K562 (cell line): ENCODE measurements at regions not wholly inside any gene's neighbourhood (a gene's known extent, or its start where the extent isn't known, plus 50 kb on each side); places are given as distances from the start of the nearest gene placed in this dataset.

Source experiments
- ATAC-seq: fragments of 200-7000 bp; cut with Tn5 transposase; 3 replicates; pipeline ENCODE4 v1.9.1; 2020; ENCODE audit warnings: moderate library complexity
- BruUV-seq: library from RNA; stranded (reverse); fragments of 400-500 nt; replicated peaks from 2 replicates; lab custom pipeline; 2021; lab: Mats Ljungman, UMichigan
- CTCF ChIA-PET: fragments of 300-600 bp; formaldehyde crosslinking; extraction: SDS; loops from one replicate; lab custom pipeline; 2021; ENCODE audit warnings: low intra/inter-chr PET ratio; lab: Yijun Ruan, JAX
- POLR2A ChIA-PET: fragments of 300-600, 350-650 bp; sonication (Branson Sonifier 250); formaldehyde crosslinking; extraction: SDS; loops from one replicate; lab custom pipeline; 2021; ENCODE audit warnings: antibody characterized with exemption, inconsistent platforms; lab: Yijun Ruan, JAX
- DNase-seq, 4 experiments: peaks; one replicate each; pipeline versions ENCODE4 v3.0.0 to v3.0.0-alpha.2; 2011 to 2018; ENCODE audit warnings: low spot score in 3 of 4, mixed read lengths in 3 of 4; ENCODE audit errors: extremely low read depth in 1 of 4
- FAIRE-seq: peaks from 2 replicates; lab custom pipeline; 2011; peaks lifted over from hg19 to GRCh38; lab: Jason Lieb, UNC
- H2AFZ ChIP-seq: 2 replicates; pipeline ENCODE4 v1.6.0; 2011; ENCODE audit warnings: low read depth, low read length, control low read depth, inconsistent platforms
- H3K27ac ChIP-seq: fragments of 200-600 bp; 3 replicates; pipeline ENCODE4 v1.8.0; 2011; ENCODE audit warnings: low read depth, mild to moderate bottlenecking, control low read depth, inconsistent platforms, low read length, moderate library complexity, mixed read lengths; ENCODE audit errors: extremely low read depth
- H3K27me3 ChIP-seq, 2 experiments: fragments of 300-600 bp in 1 of 2; 2 replicates in 1 of 2; 3 replicates in 1 of 2; pipeline versions ENCODE4 v1.6.0 to v1.8.0; 2011; ENCODE audit warnings: inconsistent platforms in 2 of 2, low read length in 2 of 2, mild to moderate bottlenecking in 1 of 2, mixed read lengths in 1 of 2, moderate library complexity in 1 of 2; ENCODE audit not compliant: control insufficient read depth in 2 of 2, insufficient read depth in 2 of 2
- H3K36me3 ChIP-seq: fragments of 300-600 bp; 3 replicates; pipeline ENCODE4 v1.8.0; 2011; ENCODE audit warnings: mild to moderate bottlenecking, low read length, inconsistent platforms; ENCODE audit not compliant: control insufficient read depth, insufficient read depth
- H3K4me1 ChIP-seq, 2 experiments: fragments of 200-600 bp in 1 of 2; replicated peaks in 1 of 2; 2 replicates in 1 of 2; 3 replicates in 1 of 2; pipeline versions ENCODE4 v1.5.1 to v1.8.0; 2011; ENCODE audit warnings: inconsistent platforms in 2 of 2, low read length in 2 of 2, mild to moderate bottlenecking in 1 of 2, mixed read lengths in 1 of 2, moderate library complexity in 1 of 2; ENCODE audit not compliant: control insufficient read depth in 2 of 2, insufficient read depth in 2 of 2
- H3K4me2 ChIP-seq: 2 replicates; pipeline ENCODE4 v1.6.1; 2011; ENCODE audit warnings: low read length, control low read depth, inconsistent platforms, mixed read lengths; ENCODE audit not compliant: insufficient read depth
- H3K4me3 ChIP-seq: fragments of 200-600 bp; sonication (generic), shearing (Covaris generic); 2 replicates; pipeline ENCODE4 v1.5.1; 2016; ENCODE audit warnings: control low read depth, inconsistent platforms
- H3K79me2 ChIP-seq: fragments of 200-600 bp; 3 replicates; pipeline ENCODE4 v1.8.0; 2011; ENCODE audit warnings: low read length, inconsistent platforms; ENCODE audit not compliant: control insufficient read depth, insufficient read depth
- H3K9ac ChIP-seq, 2 experiments: 2 replicates each; pipeline versions ENCODE4 v1.6.0 to v1.6.1; 2011; ENCODE audit warnings: low read depth in 2 of 2, low read length in 2 of 2, control low read depth in 1 of 2, inconsistent platforms in 1 of 2, mild to moderate bottlenecking in 1 of 2, mixed read lengths in 1 of 2; ENCODE audit not compliant: insufficient read depth in 1 of 2
- H3K9me1 ChIP-seq: one replicate; pipeline ENCODE4 v1.6.0; 2011; ENCODE audit warnings: inconsistent platforms, mild to moderate bottlenecking, low read length, moderate library complexity; ENCODE audit not compliant: control insufficient read depth, insufficient read depth
- H3K9me3 ChIP-seq: replicated peaks from 2 replicates; pipeline ENCODE4 v1.5.1; 2011; ENCODE audit warnings: low read depth, low read length, inconsistent platforms; ENCODE audit not compliant: control insufficient read depth, insufficient read depth
- H4K20me1 ChIP-seq: replicated peaks from 2 replicates; pipeline ENCODE4 v1.6.1; 2011; ENCODE audit warnings: low read length, inconsistent platforms, mixed read lengths; ENCODE audit not compliant: control insufficient read depth, insufficient read depth
- BCL6 ChIP-seq: fragments of 250-450 bp; sonication (Bioruptor Pico); IDR thresholded peaks from 2 replicates; pipeline ENCODE4 v1.4.0; 2020
- BHLHE40 ChIP-seq: IDR thresholded peaks from 2 replicates; pipeline ENCODE4 v1.6.1; 2011; ENCODE audit warnings: low read length, improper control_type of control experiment
- CTBP1 ChIP-seq: fragments of 450-650 bp; IDR thresholded peaks from 2 replicates; pipeline ENCODE4 v1.6.1; 2016; ENCODE audit warnings: borderline replicate concordance
- GABPB1 ChIP-seq: sonication (generic); formaldehyde crosslinking; IDR thresholded peaks from 2 replicates; pipeline ENCODE4 v1.8.0; 2022; ENCODE audit warnings: mild to moderate bottlenecking, missing genetic modification reagents
- HSF4 ChIP-seq: fragments of 250-450 bp; sonication (Bioruptor Pico); IDR thresholded peaks from 2 replicates; pipeline ENCODE4 v2.1.2; 2022; ENCODE audit warnings: mild to moderate bottlenecking, moderate library complexity, borderline replicate concordance
- MAZ ChIP-seq, 2 experiments: fragments of 450-650 bp in 1 of 2; sonication (generic) in 1 of 2; formaldehyde crosslinking; IDR thresholded peaks in 1 of 2; conservative IDR thresholded peaks in 1 of 2; 2 replicates each; pipeline versions ENCODE4 v1.4.0 to v1.5.0; 2020; ENCODE audit warnings: mild to moderate bottlenecking in 1 of 2, missing genetic modification reagents in 1 of 2
- PHB2 ChIP-seq: fragments of 450-650 bp; IDR thresholded peaks from 2 replicates; pipeline ENCODE4 v1.6.1; 2017; ENCODE audit warnings: low read depth
- RAD51 ChIP-seq: fragments of 450-650 bp; IDR thresholded peaks from 2 replicates; pipeline ENCODE4 v1.7.1; 2016; ENCODE audit warnings: low read depth, mild to moderate bottlenecking, borderline replicate concordance
- SIRT6 ChIP-seq: IDR thresholded peaks from one replicate; pipeline ENCODE4 v1.6.1; 2012; ENCODE audit warnings: low read depth, mild to moderate bottlenecking, control low read depth, inconsistent platforms, low read length, moderate library complexity
- ZBTB1 ChIP-seq: sonication (generic); formaldehyde crosslinking; IDR thresholded peaks from 2 replicates; pipeline ENCODE4 v1.8.1; 2023; ENCODE audit warnings: missing genetic modification reagents, low read depth, mild to moderate bottlenecking, borderline replicate concordance
- ZNF143 ChIP-seq: sonication (generic); formaldehyde crosslinking; IDR thresholded peaks from 2 replicates; pipeline ENCODE4 v1.9.0; 2022; ENCODE audit warnings: mild to moderate bottlenecking, missing genetic modification reagents
- ZNF589 ChIP-seq: fragments of 200-800 bp; sonication (Bioruptor generic); IDR thresholded peaks from 2 replicates; pipeline ENCODE4 v1.6.1; 2016; ENCODE audit warnings: low read depth, missing genetic modification characterization, missing compliant biosample characterization
- WGBS: fragments of 100-300 bp; shearing (Covaris generic); methylation state at CpG from one replicate; pipeline ENCODE4 v1.1.6; 2016; ENCODE audit warnings: low coverage, mixed read lengths; ENCODE audit not compliant: insufficient coverage; ENCODE audit errors: missing lambda C conversion rate; 5-methylcytosine and 5-hydroxymethylcytosine counted together
- in situ Hi-C: fragments of 300-500 bp; cut with MboI; formaldehyde crosslinking; loops from 4 replicates; pipeline ENCODE4 v1.15.0; 2018; ENCODE audit warnings: inconsistent platforms, mixed read lengths
- intact Hi-C: fragments of 100-400 bp; cut with micrococcal nuclease; formaldehyde crosslinking; loops from 2 replicates; pipeline ENCODE4 v1.14.2; 2022
- TF ChIP-seq, protein P1 (sequence below): fragments of 450-650 bp; formaldehyde crosslinking; IDR thresholded peaks from 2 replicates; pipeline ENCODE4 v1.4.0; 2020; ENCODE audit warnings: mild to moderate bottlenecking, moderate library complexity
- TF ChIP-seq, protein P2 (sequence below): fragments of 450-650 bp; IDR thresholded peaks from 2 replicates; pipeline ENCODE4 v1.7.1; 2018; ENCODE audit warnings: mild to moderate bottlenecking, low read depth; ENCODE audit not compliant: partially characterized antibody

DNA sequence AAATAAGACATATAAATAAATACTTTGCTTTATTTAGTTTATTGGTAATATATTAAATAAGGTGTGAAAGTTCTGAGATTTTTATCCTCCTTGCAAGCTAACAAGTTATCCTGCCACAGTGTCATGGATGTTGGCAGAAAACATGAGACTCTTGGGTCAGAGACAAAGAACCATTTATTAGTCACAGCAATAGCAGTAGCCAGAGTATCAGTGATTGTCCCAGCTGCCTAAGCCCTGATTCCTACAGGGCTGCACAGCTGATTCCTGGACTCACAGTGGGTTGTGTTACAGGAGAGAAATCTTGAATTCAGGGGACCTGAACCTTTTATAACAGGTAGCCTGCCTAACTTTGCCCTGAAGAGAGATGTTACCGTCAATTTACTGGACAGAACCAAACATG, 304.5 kb upstream of the ZNF608 start:
- Histone ChIP-seq H3K9ac (no peak overlapping the region), H3K4me3 (no peak overlapping the region), H3K36me3 (no peaks in the 10 kb centered on the region), H3K9me3 (no peaks in the 10 kb centered on the region), H3K4me2 (no peak overlapping the region), H3K27me3 (no peaks in the 10 kb centered on the region), H3K9me1 (no peaks in the 10 kb centered on the region), H2AFZ (no peak overlapping the region), H4K20me1 (no peaks in the 10 kb centered on the region), H3K4me1 (no peaks in the 10 kb centered on the region), H3K27ac (no peak overlapping the region), H3K79me2 (no peaks in the 10 kb centered on the region)
- 0% methylated on average over 1 of the region's 1 CpG for WGBS
- FAIRE-seq (no peak), ATAC-seq (no peak), DNase-seq (no peak)
- in situ Hi-C loops = no loop called here
- ChIA-PET POLR2A (no interaction called here), CTCF (no interaction called here)
- no TSS peak for BruUV-seq
- TF ChIP-seq GABPB1 (CRISPR knock-in tag) = no peak
- intact Hi-C loops = no loop called here

DNA sequence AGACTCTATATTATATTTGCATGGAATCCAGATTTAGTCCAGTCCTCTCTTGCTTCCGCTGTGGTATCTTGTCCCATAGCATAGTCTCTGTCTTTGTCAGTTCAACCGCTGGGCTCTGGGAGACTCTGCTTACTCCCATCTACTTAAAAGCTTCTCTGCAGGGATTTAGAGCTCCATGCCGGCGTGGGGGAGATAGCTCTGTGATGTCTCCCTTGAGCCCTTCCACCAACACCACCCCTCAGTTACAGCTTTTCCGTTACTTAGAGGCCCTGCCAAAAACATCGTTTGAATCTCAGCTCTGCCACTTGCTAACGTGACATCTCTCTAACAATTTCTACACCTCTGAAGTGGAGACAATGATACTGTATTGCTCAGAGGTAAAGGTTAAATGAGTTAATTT, 306.1 kb upstream of the ZNF608 start:
- Histone ChIP-seq H3K4me3 (no peak overlapping the region), H2AFZ (no peak overlapping the region), H3K9ac (no peak overlapping the region), H3K79me2 (no peaks in the 10 kb centered on the region), H3K27ac (no peak overlapping the region), H3K27me3 (no peaks in the 10 kb centered on the region), H3K9me1 (no peaks in the 10 kb centered on the region), H3K4me2 (no peak overlapping the region), H3K36me3 (no peaks in the 10 kb centered on the region), H3K4me1 (no peaks in the 10 kb centered on the region), H4K20me1 (no peaks in the 10 kb centered on the region), H3K9me3 (no peaks in the 10 kb centered on the region)
- FAIRE-seq = no peak
- TF ChIP-seq MAZ (CRISPR knock-in tag; conservative IDR thresholded peaks at IDR 0.05 in 1 of 2, IDR thresholded peaks at IDR 0.05 in 1 of 2) = no peak
- TF ChIP-seq ZNF143 (CRISPR knock-in tag) = no peak
- TF ChIP-seq, protein P1, sequence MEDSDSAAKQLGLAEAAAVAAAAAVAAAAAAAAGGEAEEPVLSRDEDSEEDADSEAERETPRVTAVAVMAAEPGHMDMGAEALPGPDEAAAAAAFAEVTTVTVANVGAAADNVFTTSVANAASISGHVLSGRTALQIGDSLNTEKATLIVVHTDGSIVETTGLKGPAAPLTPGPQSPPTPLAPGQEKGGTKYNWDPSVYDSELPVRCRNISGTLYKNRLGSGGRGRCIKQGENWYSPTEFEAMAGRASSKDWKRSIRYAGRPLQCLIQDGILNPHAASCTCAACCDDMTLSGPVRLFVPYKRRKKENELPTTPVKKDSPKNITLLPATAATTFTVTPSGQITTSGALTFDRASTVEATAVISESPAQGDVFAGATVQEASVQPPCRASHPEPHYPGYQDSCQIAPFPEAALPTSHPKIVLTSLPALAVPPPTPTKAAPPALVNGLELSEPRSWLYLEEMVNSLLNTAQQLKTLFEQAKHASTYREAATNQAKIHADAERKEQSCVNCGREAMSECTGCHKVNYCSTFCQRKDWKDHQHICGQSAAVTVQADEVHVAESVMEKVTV (CRISPR knock-in tag) = no peak
- TF ChIP-seq RAD51 = no peak
- TF ChIP-seq, protein P2, sequence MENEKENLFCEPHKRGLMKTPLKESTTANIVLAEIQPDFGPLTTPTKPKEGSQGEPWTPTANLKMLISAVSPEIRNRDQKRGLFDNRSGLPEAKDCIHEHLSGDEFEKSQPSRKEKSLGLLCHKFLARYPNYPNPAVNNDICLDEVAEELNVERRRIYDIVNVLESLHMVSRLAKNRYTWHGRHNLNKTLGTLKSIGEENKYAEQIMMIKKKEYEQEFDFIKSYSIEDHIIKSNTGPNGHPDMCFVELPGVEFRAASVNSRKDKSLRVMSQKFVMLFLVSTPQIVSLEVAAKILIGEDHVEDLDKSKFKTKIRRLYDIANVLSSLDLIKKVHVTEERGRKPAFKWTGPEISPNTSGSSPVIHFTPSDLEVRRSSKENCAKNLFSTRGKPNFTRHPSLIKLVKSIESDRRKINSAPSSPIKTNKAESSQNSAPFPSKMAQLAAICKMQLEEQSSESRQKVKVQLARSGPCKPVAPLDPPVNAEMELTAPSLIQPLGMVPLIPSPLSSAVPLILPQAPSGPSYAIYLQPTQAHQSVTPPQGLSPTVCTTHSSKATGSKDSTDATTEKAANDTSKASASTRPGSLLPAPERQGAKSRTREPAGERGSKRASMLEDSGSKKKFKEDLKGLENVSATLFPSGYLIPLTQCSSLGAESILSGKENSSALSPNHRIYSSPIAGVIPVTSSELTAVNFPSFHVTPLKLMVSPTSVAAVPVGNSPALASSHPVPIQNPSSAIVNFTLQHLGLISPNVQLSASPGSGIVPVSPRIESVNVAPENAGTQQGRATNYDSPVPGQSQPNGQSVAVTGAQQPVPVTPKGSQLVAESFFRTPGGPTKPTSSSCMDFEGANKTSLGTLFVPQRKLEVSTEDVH = no peak
- TF ChIP-seq BHLHE40 = no peak
- TF ChIP-seq SIRT6 = no peak
- no peak for TF ChIP-seq BCL6 (CRISPR knock-in tag)
- no peak for TF ChIP-seq PHB2
- no peak for TF ChIP-seq ZBTB1
- TF ChIP-seq CTBP1 = no peak
- TF ChIP-seq ZNF589 (CRISPR knock-in tag) = no peak
- no peak for TF ChIP-seq HSF4
- 2% methylated on average over 7 of the region's 7 CpGs for WGBS
- in situ Hi-C loops (no loop called here), intact Hi-C loops (no loop called here)
- ChIA-PET CTCF (no interaction called here), POLR2A (no interaction called here)
- BruUV-seq = no TSS peak
- no peak for ATAC-seq
- DNase-seq = no peak
